ENCODE measurements at regions not wholly inside any gene's neighbourhood (a gene's known extent, or its start where the extent isn't known, plus 50 kb on each side); places are given as distances from the start of the nearest gene placed in this dataset.

DNA sequence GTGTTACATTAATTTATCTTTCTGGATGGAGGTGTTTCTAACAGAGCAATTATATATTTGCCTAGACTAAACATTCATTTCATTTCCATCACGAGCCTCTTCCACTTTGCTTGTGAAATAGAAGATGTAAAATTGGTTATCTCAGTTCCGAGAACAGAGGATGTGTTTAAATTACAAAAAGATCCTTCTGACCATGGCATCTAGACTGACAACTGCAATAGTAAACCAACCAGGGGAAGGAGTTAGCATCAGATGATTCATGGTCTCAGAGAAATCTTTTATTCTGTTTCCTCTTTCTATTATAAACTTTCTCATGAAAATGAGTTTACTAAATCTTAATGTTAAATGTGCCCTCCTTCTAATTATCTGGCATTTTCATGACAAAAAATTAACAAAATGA is 149.8 kb upstream of the WDR11 start:
- CTCF ChIA-PET (ENCODE audit: low intra/inter-chr PET ratio), result no interaction called here
- no peak overlapping the region for H3K27ac ChIP-seq (ENCODE audit: extremely low read depth, low read depth, low read length)
- TF ChIP-seq HDAC8 (tag; IDR thresholded peaks at IDR 0.05) (no peak), TAF1 (IDR thresholded peaks at IDR 0.05; ENCODE audit: control insufficient read depth, extremely low read depth, insufficient read depth, low read length, severe bottlenecking) (no peak), HOXB6 (CRISPR knock-in tag; IDR thresholded peaks at IDR 0.05; ENCODE audit: borderline replicate concordance) (no peak), TCFL5 (CRISPR knock-in tag; conservative IDR thresholded peaks at IDR 0.05) (no peak), FOXA3 (CRISPR knock-in tag; conservative IDR thresholded peaks at IDR 0.05 in 1 of 2, IDR thresholded peaks at IDR 0.05 in 1 of 2) (no peak)
- TF ChIP-seq, protein P1, sequence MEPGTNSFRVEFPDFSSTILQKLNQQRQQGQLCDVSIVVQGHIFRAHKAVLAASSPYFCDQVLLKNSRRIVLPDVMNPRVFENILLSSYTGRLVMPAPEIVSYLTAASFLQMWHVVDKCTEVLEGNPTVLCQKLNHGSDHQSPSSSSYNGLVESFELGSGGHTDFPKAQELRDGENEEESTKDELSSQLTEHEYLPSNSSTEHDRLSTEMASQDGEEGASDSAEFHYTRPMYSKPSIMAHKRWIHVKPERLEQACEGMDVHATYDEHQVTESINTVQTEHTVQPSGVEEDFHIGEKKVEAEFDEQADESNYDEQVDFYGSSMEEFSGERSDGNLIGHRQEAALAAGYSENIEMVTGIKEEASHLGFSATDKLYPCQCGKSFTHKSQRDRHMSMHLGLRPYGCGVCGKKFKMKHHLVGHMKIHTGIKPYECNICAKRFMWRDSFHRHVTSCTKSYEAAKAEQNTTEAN (CRISPR knock-in tag; IDR thresholded peaks at IDR 0.05), result no peak
- TF ChIP-seq, protein P2, sequence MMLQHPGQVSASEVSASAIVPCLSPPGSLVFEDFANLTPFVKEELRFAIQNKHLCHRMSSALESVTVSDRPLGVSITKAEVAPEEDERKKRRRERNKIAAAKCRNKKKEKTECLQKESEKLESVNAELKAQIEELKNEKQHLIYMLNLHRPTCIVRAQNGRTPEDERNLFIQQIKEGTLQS (IDR thresholded peaks at IDR 0.05), result no peak
- TF ChIP-seq, protein P2 (CRISPR knock-in tag; conservative IDR thresholded peaks at IDR 0.05), result no peak
- H3K4me2 ChIP-seq (ENCODE audit: insufficient read depth, low read length), result no peak overlapping the region
- BruUV-seq (replicated peaks), result no TSS peak
- no peak overlapping the region for H2AFZ ChIP-seq (ENCODE audit: low read depth, low read length)
- intact Hi-C loops (cut with micrococcal nuclease) (no loop called here), in situ Hi-C loops (cut with MboI) (no loop called here)
- DNase-seq (ENCODE audit: extremely low read depth in 1 of 4, low spot score in 3 of 4) (no peak), ATAC-seq (no peak), FAIRE-seq (no peak)
- H3K9me1 ChIP-seq (ENCODE audit: control insufficient read depth, insufficient read depth, low read length), result no peaks in the 10 kb centered on the region
- no peaks in the 10 kb centered on the region for H3K9me3 ChIP-seq (replicated peaks; ENCODE audit: control insufficient read depth, insufficient read depth, low read depth, low read length)
- POLR2A ChIA-PET, result no interaction called here
- H3K27me3 ChIP-seq (ENCODE audit: control insufficient read depth in 2 of 2, insufficient read depth in 2 of 2, low read length in 2 of 2), result no peaks in the 10 kb centered on the region
- WGBS (ENCODE audit: insufficient coverage, low coverage, missing lambda C conversion rate), result 0% methylated on average over 2 of the region's 2 CpGs
- H3K4me1 ChIP-seq (replicated peaks in 1 of 2; ENCODE audit: control insufficient read depth in 2 of 2, insufficient read depth in 2 of 2, low read length in 2 of 2), result no peaks in the 10 kb centered on the region
- no peak overlapping the region for H3K4me3 ChIP-seq
- H3K79me2 ChIP-seq (ENCODE audit: control insufficient read depth, insufficient read depth, low read length), result no peaks in the 10 kb centered on the region
- H3K36me3 ChIP-seq (ENCODE audit: control insufficient read depth, insufficient read depth, low read length), result no peaks in the 10 kb centered on the region
- no peak overlapping the region for H3K9ac ChIP-seq (ENCODE audit: insufficient read depth in 1 of 2, low read depth in 2 of 2, low read length in 2 of 2)
- no peaks in the 10 kb centered on the region for H4K20me1 ChIP-seq (replicated peaks; ENCODE audit: control insufficient read depth, insufficient read depth, low read length)
